ENCODE measurements at regions not wholly inside any gene's neighbourhood (a gene's known extent, or its start where the extent isn't known, plus 50 kb on each side); places are given as distances from the start of the nearest gene placed in this dataset.

GRCh38 chr2:80830891-80831290 lies 526.3 kb upstream of the LRRTM1 start:
- no peak for TF ChIP-seq CTCF (IDR thresholded peaks at IDR 0.05; ENCODE audit: low read depth, low read length, poor library complexity, severe bottlenecking)
- no peak for TF ChIP-seq EZH2phosphoT487 (IDR thresholded peaks at IDR 0.05; ENCODE audit: borderline replicate concordance, low read length)

Data from DOHH2 (cell line).